ENCODE measurements at regions not wholly inside any gene's neighbourhood (a gene's known extent, or its start where the extent isn't known, plus 50 kb on each side); places are given as distances from the start of the nearest gene placed in this dataset.

GRCh38 chrX:35664833-35665232 is 133.3 kb upstream of the MAGEB16 start:
- TF ChIP-seq POLR2A (IDR thresholded peaks at IDR 0.05) (no peak), CTCF (IDR thresholded peaks at IDR 0.05) (no peak)
